CD4-positive, alpha-beta T cell (primary cell): ENCODE measurements at regions not wholly inside any gene's neighbourhood (a gene's known extent, or its start where the extent isn't known, plus 50 kb on each side); places are given as distances from the start of the nearest gene placed in this dataset.

ENCODE experiments used
- ATAC-seq: fragments of 200-7000 bp; cut with Tn5 transposase; one replicate; pipeline ENCODE4 v1.10.0; 2022; ENCODE audit warnings: mild to moderate bottlenecking; ENCODE audit not compliant: poor library complexity
- CTCF ChIA-PET: fragments of 350-600 bp; sonication (Branson Sonifier 250); formaldehyde crosslinking; loops from one replicate; lab custom pipeline; 2021; ENCODE audit warnings: antibody characterized with exemption, inconsistent platforms; lab: Charles Lee
- POLR2A ChIA-PET: fragments of 350-600 bp; sonication (Branson Sonifier 250); formaldehyde crosslinking; loops from one replicate; lab custom pipeline; 2021; ENCODE audit warnings: antibody characterized with exemption, inconsistent platforms; lab: Charles Lee
- DNase-seq, 14 experiments: peaks; one replicate each; pipeline ENCODE4 v3.0.0-alpha.2; 2013 to 2020; ENCODE audit warnings: mixed read lengths in 2 of 14
- H3K27ac ChIP-seq, 2 donors: one replicate each; pipeline versions ENCODE4 v1.5.1 to v1.7.0; 2013; ENCODE audit warnings: low read length in 2 of 2, low read depth in 1 of 2, mild to moderate bottlenecking in 1 of 2
- H3K27me3 ChIP-seq, 2 experiments: 1 replicate in 1 of 2; 2 replicates in 1 of 2; pipeline versions ENCODE4 v1.6.1 to v1.7.0; 2013; ENCODE audit warnings: low read length in 2 of 2, control low read depth in 1 of 2, mild to moderate bottlenecking in 1 of 2, moderate library complexity in 1 of 2; ENCODE audit not compliant: insufficient read depth in 2 of 2, control insufficient read depth in 1 of 2
- H3K36me3 ChIP-seq: one replicate; pipeline ENCODE4 v1.6.1; 2013; ENCODE audit warnings: low read length, control low read depth; ENCODE audit not compliant: insufficient read depth
- H3K4me1 ChIP-seq: one replicate; pipeline ENCODE4 v1.6.1; 2013; ENCODE audit warnings: low read length, control low read depth; ENCODE audit not compliant: insufficient read depth
- H3K4me3 ChIP-seq: one replicate; pipeline ENCODE4 v1.5.1; 2013; ENCODE audit warnings: mild to moderate bottlenecking, low read length, moderate library complexity
- H3K9me3 ChIP-seq, 2 experiments: 1 replicate in 1 of 2; 2 replicates in 1 of 2; pipeline versions ENCODE4 v1.6.1 to v1.7.0; 2013; ENCODE audit warnings: low read length in 2 of 2, mild to moderate bottlenecking in 2 of 2, control low read depth in 1 of 2, moderate library complexity in 1 of 2; ENCODE audit not compliant: control insufficient read depth in 1 of 2, insufficient read depth in 1 of 2
- H3K27ac Mint-ChIP-seq: one replicate; pipeline ENCODE4 v1.8.0; 2020; ENCODE audit warnings: mixed read lengths
- H3K27me3 Mint-ChIP-seq: one replicate; pipeline ENCODE4 v1.8.0; 2021; ENCODE audit warnings: mixed read lengths
- H3K36me3 Mint-ChIP-seq: one replicate; pipeline ENCODE4 v1.8.0; 2021; ENCODE audit warnings: low read depth, mixed read lengths
- H3K4me1 Mint-ChIP-seq: one replicate; pipeline ENCODE4 v1.8.0; 2021; ENCODE audit warnings: low read depth, mixed read lengths
- H3K4me3 Mint-ChIP-seq: one replicate; pipeline ENCODE4 v1.8.0; 2020; ENCODE audit warnings: mild to moderate bottlenecking, mixed read lengths
- H3K9me3 Mint-ChIP-seq: one replicate; pipeline ENCODE4 v1.8.0; 2020; ENCODE audit warnings: mixed read lengths
- intact Hi-C, 2 experiments: fragments of 100-400 bp; cut with DNase I in 1 of 2; cut with micrococcal nuclease in 1 of 2; formaldehyde crosslinking; loops; one replicate each; pipeline versions ENCODE4 v1.15.1 to v1.9.0; 2023 to 2025; cut with DNase I, micrococcal nuclease
- TF ChIP-seq, protein P1 (sequence below): fragments of 200-600 bp; IDR thresholded peaks from one replicate; pipeline ENCODE4 v1.8.0; 2022; ENCODE audit warnings: antibody characterized with exemption, mild to moderate bottlenecking

DNA sequence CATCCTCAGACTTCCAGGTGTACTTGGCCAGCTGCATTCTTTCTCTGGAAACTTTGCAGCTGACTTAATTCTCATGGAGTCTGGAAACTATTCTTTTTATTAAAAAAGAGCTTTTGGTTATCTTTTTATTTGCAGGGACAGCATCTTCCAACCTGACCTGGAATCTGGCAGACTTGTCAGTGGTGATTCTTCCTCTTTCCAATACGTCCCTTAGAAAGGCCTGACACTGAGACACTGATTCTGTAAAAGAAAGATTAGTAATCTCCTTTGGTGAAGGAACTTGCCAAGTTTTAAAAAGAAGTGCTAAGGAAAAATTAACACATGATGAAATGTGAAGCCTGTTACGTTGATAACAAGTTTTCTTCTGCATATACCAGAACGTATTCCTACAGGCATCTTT is 440.9 kb upstream of the RAG2 start:
- Mint-ChIP-seq H3K27me3 (no peaks in the 10 kb centered on the region), H3K36me3 (no peaks in the 10 kb centered on the region), H3K4me1 (no peaks in the 10 kb centered on the region), H3K4me3 (no peak overlapping the region), H3K27ac (no peak overlapping the region), H3K9me3 (peaks cover 10% of the 10 kb centered on the region)
- H3K27me3 ChIP-seq, result no peaks in the 10 kb centered on the region
- no peaks in the 10 kb centered on the region for H3K4me1 ChIP-seq
- ChIA-PET POLR2A (no interaction called here), CTCF (no interaction called here)
- H3K9me3 ChIP-seq, result no peaks in the 10 kb centered on the region
- H3K36me3 ChIP-seq, result no peaks in the 10 kb centered on the region
- DNase-seq (no peak), ATAC-seq (no peak)
- no peak overlapping the region for H3K4me3 ChIP-seq
- intact Hi-C loops, result no loop called here
- H3K27ac ChIP-seq, result no peak overlapping the region
- TF ChIP-seq, protein P1, sequence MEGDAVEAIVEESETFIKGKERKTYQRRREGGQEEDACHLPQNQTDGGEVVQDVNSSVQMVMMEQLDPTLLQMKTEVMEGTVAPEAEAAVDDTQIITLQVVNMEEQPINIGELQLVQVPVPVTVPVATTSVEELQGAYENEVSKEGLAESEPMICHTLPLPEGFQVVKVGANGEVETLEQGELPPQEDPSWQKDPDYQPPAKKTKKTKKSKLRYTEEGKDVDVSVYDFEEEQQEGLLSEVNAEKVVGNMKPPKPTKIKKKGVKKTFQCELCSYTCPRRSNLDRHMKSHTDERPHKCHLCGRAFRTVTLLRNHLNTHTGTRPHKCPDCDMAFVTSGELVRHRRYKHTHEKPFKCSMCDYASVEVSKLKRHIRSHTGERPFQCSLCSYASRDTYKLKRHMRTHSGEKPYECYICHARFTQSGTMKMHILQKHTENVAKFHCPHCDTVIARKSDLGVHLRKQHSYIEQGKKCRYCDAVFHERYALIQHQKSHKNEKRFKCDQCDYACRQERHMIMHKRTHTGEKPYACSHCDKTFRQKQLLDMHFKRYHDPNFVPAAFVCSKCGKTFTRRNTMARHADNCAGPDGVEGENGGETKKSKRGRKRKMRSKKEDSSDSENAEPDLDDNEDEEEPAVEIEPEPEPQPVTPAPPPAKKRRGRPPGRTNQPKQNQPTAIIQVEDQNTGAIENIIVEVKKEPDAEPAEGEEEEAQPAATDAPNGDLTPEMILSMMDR, result no peak

DNA sequence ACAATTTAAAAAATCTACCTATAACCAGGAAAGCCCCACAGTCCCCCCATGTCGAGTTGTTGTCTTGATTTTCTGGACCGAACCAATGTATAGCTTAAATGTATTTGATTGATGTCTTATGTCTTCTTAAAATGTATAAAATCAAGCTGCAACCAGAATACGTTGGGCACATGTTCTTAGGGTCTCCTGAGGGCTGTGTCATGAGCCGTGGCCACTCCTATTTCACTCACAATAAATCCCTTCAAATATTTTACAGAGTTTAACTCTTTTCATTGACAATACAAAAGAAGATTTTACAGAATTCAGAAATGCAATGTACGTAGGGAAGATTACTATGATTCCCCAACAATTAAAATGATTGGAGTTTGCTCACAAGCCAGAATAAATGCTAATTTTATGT is 428.7 kb upstream of the RAG2 start:
- H3K4me3 Mint-ChIP-seq, result no peak overlapping the region
- ChIA-PET CTCF (no interaction called here), POLR2A (no interaction called here)
- ATAC-seq (no peak), DNase-seq (no peak)
- intact Hi-C loops, result no loop called here
- H3K36me3 ChIP-seq, result no peaks in the 10 kb centered on the region
- H3K9me3 Mint-ChIP-seq, result peaks cover 5% of the 10 kb centered on the region
- no peaks in the 10 kb centered on the region for H3K4me1 Mint-ChIP-seq
- no peaks in the 10 kb centered on the region for H3K27me3 ChIP-seq
- H3K9me3 ChIP-seq, result peaks cover 0 to 4% of the 10 kb centered on the region in 2 experiments
- no peak overlapping the region for H3K27ac ChIP-seq
- no peaks in the 10 kb centered on the region for H3K4me1 ChIP-seq
- no peak overlapping the region for H3K4me3 ChIP-seq
- TF ChIP-seq, protein P1, result no peak
- H3K36me3 Mint-ChIP-seq, result no peaks in the 10 kb centered on the region
- H3K27me3 Mint-ChIP-seq, result no peaks in the 10 kb centered on the region
- no peak overlapping the region for H3K27ac Mint-ChIP-seq

DNA sequence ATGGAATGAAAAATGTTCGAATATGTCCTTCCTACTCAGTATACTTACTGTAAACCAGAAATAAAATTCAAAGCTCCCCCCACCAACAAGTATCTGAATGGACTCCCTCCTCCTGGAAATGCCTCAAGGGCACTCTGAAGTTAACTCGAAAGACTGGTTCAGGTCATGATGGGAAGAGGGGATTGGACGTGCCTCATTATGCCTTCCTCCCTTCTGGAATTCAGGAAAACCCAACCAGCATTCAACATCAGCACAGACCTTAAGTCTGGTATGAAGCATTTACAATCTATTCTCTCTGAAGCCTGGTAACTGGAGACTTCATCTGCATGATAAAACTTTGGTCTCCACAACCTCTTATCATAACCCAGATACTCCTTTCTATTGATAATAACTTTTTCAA is 428.3 kb upstream of the RAG2 start:
- no peak overlapping the region for H3K27ac ChIP-seq
- TF ChIP-seq, protein P1, result no peak
- Mint-ChIP-seq H3K4me1 (no peaks in the 10 kb centered on the region), H3K27ac (no peak overlapping the region), H3K9me3 (peaks cover 5% of the 10 kb centered on the region), H3K36me3 (no peaks in the 10 kb centered on the region), H3K27me3 (no peaks in the 10 kb centered on the region), H3K4me3 (no peak overlapping the region)
- no peaks in the 10 kb centered on the region for H3K4me1 ChIP-seq
- peaks cover 0 to 4% of the 10 kb centered on the region in 2 experiments for H3K9me3 ChIP-seq
- H3K36me3 ChIP-seq, result no peaks in the 10 kb centered on the region
- POLR2A ChIA-PET, result no interaction called here
- intact Hi-C loops, result no loop called here
- H3K4me3 ChIP-seq, result no peak overlapping the region
- DNase-seq, result no peak
- CTCF ChIA-PET, result no interaction called here
- no peaks in the 10 kb centered on the region for H3K27me3 ChIP-seq
- ATAC-seq, result no peak
